ENCODE measurements at regions not wholly inside any gene's neighbourhood (a gene's known extent, or its start where the extent isn't known, plus 50 kb on each side); places are given as distances from the start of the nearest gene placed in this dataset.

- TF ChIP-seq CTCF (IDR thresholded peaks at IDR 0.05; ENCODE audit: low read length) (no peak), EZH2 (optimal IDR thresholded peaks at IDR 0.05; ENCODE audit: low read depth, low read length) (no peak)
These were observed 116.4 kb upstream of the ARHGEF3 start for GRCh38 chr3:56918111-56918568.

Data from MM.1S (cell line).